HepG2 (cell line): ENCODE measurements at regions not wholly inside any gene's neighbourhood (a gene's known extent, or its start where the extent isn't known, plus 50 kb on each side); places are given as distances from the start of the nearest gene placed in this dataset.

Source experiments
- ATAC-seq: fragments of 200-7000 bp; cut with Tn5 transposase; 3 replicates; pipeline ENCODE4 v1.9.1; 2020; ENCODE audit warnings: mild to moderate bottlenecking, moderate library complexity
- BruUV-seq: library from RNA; stranded (reverse); fragments of 400-500 nt; replicated peaks from 2 replicates; lab custom pipeline; 2021; lab: Mats Ljungman, UMichigan
- CTCF ChIA-PET: fragments of 300-600 bp; formaldehyde crosslinking; extraction: SDS; loops from one replicate; lab custom pipeline; 2021; ENCODE audit warnings: low total read pairs, inconsistent platforms, low intra/inter-chr PET ratio; lab: Yijun Ruan, JAX
- POLR2A ChIA-PET: fragments of 350-600 bp; sonication (Branson Sonifier 250); formaldehyde crosslinking; loops from one replicate; lab custom pipeline; 2020; ENCODE audit warnings: antibody characterized with exemption, inconsistent platforms; lab: Yijun Ruan, JAX
- DNase-seq: peaks from one replicate; pipeline ENCODE4 v3.0.0-alpha.2; 2015; ENCODE audit warnings: low spot score
- FAIRE-seq: peaks from 3 replicates; lab custom pipeline; 2011; peaks lifted over from hg19 to GRCh38; lab: Jason Lieb, UNC
- H2AFZ ChIP-seq: one replicate; pipeline ENCODE4 v1.6.1; 2011; ENCODE audit warnings: low read length, inconsistent platforms
- H3K27ac ChIP-seq: fragments of 300-600 bp; 3 replicates; pipeline ENCODE4 v1.8.0; 2011; ENCODE audit warnings: mixed run types, mild to moderate bottlenecking, mixed read lengths, low read length, inconsistent platforms; ENCODE audit not compliant: insufficient read depth; ENCODE audit errors: extremely low read length
- H3K27me3 ChIP-seq, 2 experiments: fragments of 200-600 bp in 1 of 2; 2 replicates in 1 of 2; 3 replicates in 1 of 2; pipeline versions ENCODE4 v1.6.0 to v1.8.0; 2011; ENCODE audit warnings: low read length in 2 of 2, mild to moderate bottlenecking in 2 of 2, moderate library complexity in 2 of 2, inconsistent platforms in 1 of 2; ENCODE audit not compliant: insufficient read depth in 2 of 2, control insufficient read depth in 1 of 2
- H3K36me3 ChIP-seq, 2 experiments: fragments of 200-600 bp in 1 of 2; replicated peaks in 1 of 2; 2 replicates in 1 of 2; 3 replicates in 1 of 2; pipeline versions ENCODE4 v1.5.1 to v1.8.0; 2011; ENCODE audit warnings: low read length in 2 of 2, inconsistent platforms in 1 of 2; ENCODE audit not compliant: insufficient read depth in 2 of 2, control insufficient read depth in 1 of 2
- H3K4me1 ChIP-seq: 2 replicates; pipeline ENCODE4 v1.5.1; 2012; ENCODE audit warnings: low read length, inconsistent platforms; ENCODE audit not compliant: insufficient read depth
- H3K4me2 ChIP-seq: 2 replicates; pipeline ENCODE4 v1.6.0; 2011; ENCODE audit warnings: low read depth, low read length, inconsistent platforms
- H3K4me3 ChIP-seq, 3 experiments: fragments of 200-600 bp in 1 of 3; sonication (generic), shearing (Covaris generic) in 1 of 3; replicated peaks in 1 of 3; 2 replicates each; pipeline ENCODE4 v1.5.1; 2011 to 2016; ENCODE audit warnings: low read length in 3 of 3, inconsistent platforms in 2 of 3, low read depth in 2 of 3, mild to moderate bottlenecking in 2 of 3, control low read depth in 1 of 3, mixed read lengths in 1 of 3; ENCODE audit not compliant: insufficient read depth in 1 of 3
- H3K79me2 ChIP-seq: one replicate; pipeline ENCODE4 v1.6.1; 2011; ENCODE audit warnings: low read length, inconsistent platforms; ENCODE audit not compliant: insufficient read depth
- H3K9ac ChIP-seq: 2 replicates; pipeline ENCODE4 v1.6.0; 2011; ENCODE audit warnings: mild to moderate bottlenecking, low read depth, low read length, inconsistent platforms; ENCODE audit not compliant: insufficient read depth
- H3K9me3 ChIP-seq: 2 replicates; pipeline ENCODE4 v1.5.1; 2012; ENCODE audit warnings: mild to moderate bottlenecking, low read length
- H4K20me1 ChIP-seq: 2 replicates; pipeline ENCODE4 v1.6.0; 2011; ENCODE audit warnings: inconsistent platforms, mild to moderate bottlenecking, low read length, moderate library complexity; ENCODE audit not compliant: insufficient read depth
- ARNT ChIP-seq: fragments of 450-650 bp; IDR thresholded peaks from 2 replicates; pipeline ENCODE4 v1.6.1; 2017
- ETV6 ChIP-seq: sonication (generic); formaldehyde crosslinking; conservative IDR thresholded peaks from 2 replicates; pipeline ENCODE4 v1.4.0; 2020; ENCODE audit warnings: missing genetic modification reagents
- ISX ChIP-seq: sonication (generic); formaldehyde crosslinking; conservative IDR thresholded peaks from 2 replicates; pipeline ENCODE4 v1.5.0; 2020; ENCODE audit warnings: missing genetic modification reagents
- KDM5A ChIP-seq: fragments of 200-600 bp; sonication (generic); IDR thresholded peaks from 2 replicates; pipeline ENCODE4 v1.7.0; 2018; ENCODE audit warnings: antibody characterized with exemption, mild to moderate bottlenecking, low read length, borderline replicate concordance
- MBNL3 ChIP-seq: fragments of 250-450 bp; sonication (Bioruptor Pico); conservative IDR thresholded peaks from 2 replicates; pipeline ENCODE4 v1.8.0; 2022; ENCODE audit warnings: mild to moderate bottlenecking, inconsistent platforms
- NR0B2 ChIP-seq: sonication (generic); formaldehyde crosslinking; IDR thresholded peaks from 2 replicates; pipeline ENCODE4 v1.4.0; 2020; ENCODE audit warnings: mild to moderate bottlenecking, missing genetic modification reagents
- PRMT3 ChIP-seq: sonication (generic); formaldehyde crosslinking; IDR thresholded peaks from 2 replicates; pipeline ENCODE4 v1.8.1; 2022; ENCODE audit warnings: low read depth, mild to moderate bottlenecking, moderate library complexity, missing genetic modification reagents, borderline replicate concordance
- TBL1XR1 ChIP-seq: fragments of 150-350 bp; IDR thresholded peaks from 2 replicates; pipeline ENCODE4 v1.6.1; 2014; ENCODE audit warnings: borderline replicate concordance, low read length; ENCODE audit not compliant: partially characterized antibody
- TEF ChIP-seq: sonication (generic); formaldehyde crosslinking; IDR thresholded peaks from 2 replicates; pipeline ENCODE4 v1.5.0; 2020; ENCODE audit warnings: missing genetic modification reagents
- ZNF350 ChIP-seq: sonication (generic); formaldehyde crosslinking; IDR thresholded peaks from 2 replicates; pipeline ENCODE4 v1.4.0; 2020; ENCODE audit warnings: mild to moderate bottlenecking, low read depth, missing genetic modification reagents, borderline replicate concordance
- ZSCAN9 ChIP-seq: IDR thresholded peaks from 2 replicates; pipeline ENCODE4 v1.6.1; 2016; ENCODE audit warnings: borderline replicate concordance
- WGBS: methylation state at CpG from one replicate; pipeline ENCODE4 v1.1.6; 2017; ENCODE audit warnings: low lambda C conversion rate; 5-methylcytosine and 5-hydroxymethylcytosine counted together
- in situ Hi-C: cut with HindIII; loops from 2 replicates; pipeline ENCODE4 v1.10.0; 2017; ENCODE audit warnings: low pct_unique_long_range_greater_than_20kb; ENCODE audit not compliant: extremely low pct_ligation_motif_present
- intact Hi-C: fragments of 100-400 bp; cut with micrococcal nuclease; formaldehyde crosslinking; loops from one replicate; pipeline ENCODE4 v1.10.0; 2022; ENCODE audit not compliant: unreplicated experiment
- TF ChIP-seq, protein P1 (sequence below): sonication (generic); formaldehyde crosslinking; IDR thresholded peaks from 2 replicates; pipeline ENCODE4 v1.9.0; 2021; ENCODE audit warnings: missing genetic modification reagents, mild to moderate bottlenecking, borderline replicate concordance
- TF ChIP-seq, protein P2 (sequence below): sonication (generic); formaldehyde crosslinking; IDR thresholded peaks from 2 replicates; pipeline ENCODE4 v1.5.1; 2020; ENCODE audit warnings: missing genetic modification reagents, mild to moderate bottlenecking, borderline replicate concordance
- TF ChIP-seq, protein P3 (sequence below): sonication (generic); formaldehyde crosslinking; IDR thresholded peaks from 2 replicates; pipeline ENCODE4 v1.4.0; 2020; ENCODE audit warnings: missing genetic modification reagents
- TF ChIP-seq, protein P4 (sequence below): sonication (generic); formaldehyde crosslinking; IDR thresholded peaks from 2 replicates; pipeline ENCODE4 v1.8.0; 2022; ENCODE audit warnings: missing genetic modification reagents, mild to moderate bottlenecking, moderate library complexity, borderline replicate concordance
- TF ChIP-seq, protein P5 (sequence below): sonication (generic); formaldehyde crosslinking; IDR thresholded peaks from 2 replicates; pipeline ENCODE4 v1.5.0; 2020; ENCODE audit warnings: mild to moderate bottlenecking, missing genetic modification reagents, borderline replicate concordance

GRCh38 chr4:123244137-123244536 lies 152.5 kb upstream of the SPRY1 start (continued):
- TF ChIP-seq ZNF350 (no peak), TEF (CRISPR knock-in tag) (no peak), ARNT (no peak), PRMT3 (CRISPR knock-in tag) (no peak)

DNA sequence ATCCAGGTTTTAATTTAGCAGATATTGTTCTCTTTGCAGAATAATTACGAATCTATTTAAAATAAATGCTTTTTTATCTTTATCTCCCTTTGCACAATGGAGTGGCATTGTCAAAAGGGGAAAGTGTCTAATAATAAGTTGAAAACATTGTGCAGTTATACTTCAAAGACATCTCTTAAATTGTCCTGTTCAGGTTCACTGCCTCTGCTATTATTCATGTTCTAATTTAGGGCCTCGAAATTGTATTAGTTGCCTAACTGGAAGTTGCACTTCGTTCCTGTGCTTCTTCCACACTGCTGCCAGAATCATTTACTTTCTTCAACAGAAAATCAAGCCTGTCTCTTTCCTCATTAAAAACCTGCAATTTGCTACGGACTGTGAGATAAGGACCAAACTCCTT lies 150.5 kb upstream of the SPRY1 start:
- in situ Hi-C loops (no loop called here), intact Hi-C loops (no loop called here)
- ChIA-PET POLR2A (no interaction called here), CTCF (no interaction called here)
- H3K4me2 ChIP-seq: no peak overlapping the region
- BruUV-seq: no TSS peak
- H3K9ac ChIP-seq: no peak overlapping the region
- no peaks in the 10 kb centered on the region for H4K20me1 ChIP-seq
- no peaks in the 10 kb centered on the region for H3K36me3 ChIP-seq
- ATAC-seq (no peak), DNase-seq (no peak), FAIRE-seq (no peak)
- H3K4me3 ChIP-seq: no peak overlapping the region
- no peak overlapping the region for H3K27ac ChIP-seq
- no peak overlapping the region for H2AFZ ChIP-seq
- H3K4me1 ChIP-seq: no peaks in the 10 kb centered on the region
- H3K79me2 ChIP-seq: no peaks in the 10 kb centered on the region
- WGBS: 94% methylated on average over 4 of the region's 4 CpGs
- no peaks in the 10 kb centered on the region for H3K27me3 ChIP-seq
- no peaks in the 10 kb centered on the region for H3K9me3 ChIP-seq
- TF ChIP-seq ISX (no peak), KDM5A (no peak), MBNL3 (CRISPR knock-in tag) (no peak), TBL1XR1 (no peak), NR0B2 (CRISPR knock-in tag) (no peak), ZSCAN9 (CRISPR knock-in tag) (no peak), ETV6 (no peak)
- TF ChIP-seq, protein P1, sequence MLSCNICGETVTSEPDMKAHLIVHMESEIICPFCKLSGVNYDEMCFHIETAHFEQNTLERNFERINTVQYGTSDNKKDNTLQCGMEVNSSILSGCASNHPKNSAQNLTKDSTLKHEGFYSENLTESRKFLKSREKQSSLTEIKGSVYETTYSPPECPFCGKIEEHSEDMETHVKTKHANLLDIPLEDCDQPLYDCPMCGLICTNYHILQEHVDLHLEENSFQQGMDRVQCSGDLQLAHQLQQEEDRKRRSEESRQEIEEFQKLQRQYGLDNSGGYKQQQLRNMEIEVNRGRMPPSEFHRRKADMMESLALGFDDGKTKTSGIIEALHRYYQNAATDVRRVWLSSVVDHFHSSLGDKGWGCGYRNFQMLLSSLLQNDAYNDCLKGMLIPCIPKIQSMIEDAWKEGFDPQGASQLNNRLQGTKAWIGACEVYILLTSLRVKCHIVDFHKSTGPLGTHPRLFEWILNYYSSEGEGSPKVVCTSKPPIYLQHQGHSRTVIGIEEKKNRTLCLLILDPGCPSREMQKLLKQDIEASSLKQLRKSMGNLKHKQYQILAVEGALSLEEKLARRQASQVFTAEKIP (CRISPR knock-in tag): no peak
- TF ChIP-seq, protein P2, sequence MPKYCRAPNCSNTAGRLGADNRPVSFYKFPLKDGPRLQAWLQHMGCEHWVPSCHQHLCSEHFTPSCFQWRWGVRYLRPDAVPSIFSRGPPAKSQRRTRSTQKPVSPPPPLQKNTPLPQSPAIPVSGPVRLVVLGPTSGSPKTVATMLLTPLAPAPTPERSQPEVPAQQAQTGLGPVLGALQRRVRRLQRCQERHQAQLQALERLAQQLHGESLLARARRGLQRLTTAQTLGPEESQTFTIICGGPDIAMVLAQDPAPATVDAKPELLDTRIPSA (CRISPR knock-in tag): no peak
- TF ChIP-seq, protein P3, sequence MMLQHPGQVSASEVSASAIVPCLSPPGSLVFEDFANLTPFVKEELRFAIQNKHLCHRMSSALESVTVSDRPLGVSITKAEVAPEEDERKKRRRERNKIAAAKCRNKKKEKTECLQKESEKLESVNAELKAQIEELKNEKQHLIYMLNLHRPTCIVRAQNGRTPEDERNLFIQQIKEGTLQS (CRISPR knock-in tag): no peak
- TF ChIP-seq, protein P4, sequence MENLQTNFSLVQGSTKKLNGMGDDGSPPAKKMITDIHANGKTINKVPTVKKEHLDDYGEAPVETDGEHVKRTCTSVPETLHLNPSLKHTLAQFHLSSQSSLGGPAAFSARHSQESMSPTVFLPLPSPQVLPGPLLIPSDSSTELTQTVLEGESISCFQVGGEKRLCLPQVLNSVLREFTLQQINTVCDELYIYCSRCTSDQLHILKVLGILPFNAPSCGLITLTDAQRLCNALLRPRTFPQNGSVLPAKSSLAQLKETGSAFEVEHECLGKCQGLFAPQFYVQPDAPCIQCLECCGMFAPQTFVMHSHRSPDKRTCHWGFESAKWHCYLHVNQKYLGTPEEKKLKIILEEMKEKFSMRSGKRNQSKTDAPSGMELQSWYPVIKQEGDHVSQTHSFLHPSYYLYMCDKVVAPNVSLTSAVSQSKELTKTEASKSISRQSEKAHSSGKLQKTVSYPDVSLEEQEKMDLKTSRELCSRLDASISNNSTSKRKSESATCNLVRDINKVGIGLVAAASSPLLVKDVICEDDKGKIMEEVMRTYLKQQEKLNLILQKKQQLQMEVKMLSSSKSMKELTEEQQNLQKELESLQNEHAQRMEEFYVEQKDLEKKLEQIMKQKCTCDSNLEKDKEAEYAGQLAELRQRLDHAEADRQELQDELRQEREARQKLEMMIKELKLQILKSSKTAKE: no peak
- TF ChIP-seq, protein P5, sequence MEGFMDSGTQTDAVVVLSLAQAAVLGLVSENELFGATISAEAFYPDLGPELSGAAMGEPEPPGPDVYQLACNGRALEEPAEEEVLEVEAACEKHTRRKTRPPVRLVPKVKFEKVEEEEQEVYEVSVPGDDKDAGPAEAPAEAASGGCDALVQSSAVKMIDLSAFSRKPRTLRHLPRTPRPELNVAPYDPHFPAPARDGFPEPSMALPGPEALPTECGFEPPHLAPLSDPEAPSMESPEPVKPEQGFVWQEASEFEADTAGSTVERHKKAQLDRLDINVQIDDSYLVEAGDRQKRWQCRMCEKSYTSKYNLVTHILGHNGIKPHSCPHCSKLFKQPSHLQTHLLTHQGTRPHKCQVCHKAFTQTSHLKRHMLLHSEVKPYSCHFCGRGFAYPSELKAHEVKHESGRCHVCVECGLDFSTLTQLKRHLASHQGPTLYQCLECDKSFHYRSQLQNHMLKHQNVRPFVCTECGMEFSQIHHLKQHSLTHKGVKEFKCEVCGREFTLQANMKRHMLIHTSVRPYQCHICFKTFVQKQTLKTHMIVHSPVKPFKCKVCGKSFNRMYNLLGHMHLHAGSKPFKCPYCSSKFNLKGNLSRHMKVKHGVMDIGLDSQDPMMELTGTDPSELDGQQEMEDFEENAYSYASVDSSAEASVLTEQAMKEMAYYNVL (CRISPR knock-in tag): no peak
